HCT116 (cell line): ENCODE measurements at regions not wholly inside any gene's neighbourhood (a gene's known extent, or its start where the extent isn't known, plus 50 kb on each side); places are given as distances from the start of the nearest gene placed in this dataset.

Source experiments
- TF ChIP-seq, protein P1 (sequence below): IDR thresholded peaks from 2 replicates; pipeline ENCODE4 v1.6.1; 2012
- TF ChIP-seq, protein P2 (sequence below), 3 experiments: fragments of 200-600 bp in 1 of 3; sonication (generic) in 1 of 3; IDR thresholded peaks in 2 of 3; conservative IDR thresholded peaks in 1 of 3; 2 replicates each; pipeline ENCODE4 v1.5.1; 2012 to 2017; ENCODE audit warnings: low read depth in 2 of 3, low read length in 2 of 3, antibody characterized with exemption in 1 of 3, borderline replicate concordance in 1 of 3, control low read depth in 1 of 3, mild to moderate bottlenecking in 1 of 3, mixed read lengths in 1 of 3, mixed run types in 1 of 3, moderate library complexity in 1 of 3; ENCODE audit not compliant: insufficient read depth in 1 of 3

DNA sequence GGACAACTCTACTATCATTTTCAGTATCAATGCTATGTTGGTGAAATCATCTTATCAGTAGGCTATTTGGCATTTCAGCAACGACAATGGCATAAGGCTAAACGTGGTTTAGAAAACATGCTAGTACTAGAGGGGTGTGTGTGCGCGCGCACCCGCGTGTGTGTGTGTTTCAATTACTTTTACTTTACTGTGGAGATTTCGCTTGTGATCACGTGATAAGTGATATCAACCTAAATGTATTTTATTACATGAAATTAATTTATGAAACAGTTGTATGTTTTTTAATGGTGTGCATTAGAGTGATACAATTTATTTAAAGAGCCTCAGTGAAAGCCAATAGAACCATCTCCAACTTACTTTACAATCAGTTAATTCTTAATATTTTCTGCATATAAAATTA lies 587.9 kb upstream of the ITGA1 start:
- TF ChIP-seq, protein P1, sequence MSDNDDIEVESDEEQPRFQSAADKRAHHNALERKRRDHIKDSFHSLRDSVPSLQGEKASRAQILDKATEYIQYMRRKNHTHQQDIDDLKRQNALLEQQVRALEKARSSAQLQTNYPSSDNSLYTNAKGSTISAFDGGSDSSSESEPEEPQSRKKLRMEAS = no peak
- TF ChIP-seq, protein P2, sequence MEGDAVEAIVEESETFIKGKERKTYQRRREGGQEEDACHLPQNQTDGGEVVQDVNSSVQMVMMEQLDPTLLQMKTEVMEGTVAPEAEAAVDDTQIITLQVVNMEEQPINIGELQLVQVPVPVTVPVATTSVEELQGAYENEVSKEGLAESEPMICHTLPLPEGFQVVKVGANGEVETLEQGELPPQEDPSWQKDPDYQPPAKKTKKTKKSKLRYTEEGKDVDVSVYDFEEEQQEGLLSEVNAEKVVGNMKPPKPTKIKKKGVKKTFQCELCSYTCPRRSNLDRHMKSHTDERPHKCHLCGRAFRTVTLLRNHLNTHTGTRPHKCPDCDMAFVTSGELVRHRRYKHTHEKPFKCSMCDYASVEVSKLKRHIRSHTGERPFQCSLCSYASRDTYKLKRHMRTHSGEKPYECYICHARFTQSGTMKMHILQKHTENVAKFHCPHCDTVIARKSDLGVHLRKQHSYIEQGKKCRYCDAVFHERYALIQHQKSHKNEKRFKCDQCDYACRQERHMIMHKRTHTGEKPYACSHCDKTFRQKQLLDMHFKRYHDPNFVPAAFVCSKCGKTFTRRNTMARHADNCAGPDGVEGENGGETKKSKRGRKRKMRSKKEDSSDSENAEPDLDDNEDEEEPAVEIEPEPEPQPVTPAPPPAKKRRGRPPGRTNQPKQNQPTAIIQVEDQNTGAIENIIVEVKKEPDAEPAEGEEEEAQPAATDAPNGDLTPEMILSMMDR (IDR thresholded peaks at IDR 0.05 in 2 of 3, conservative IDR thresholded peaks at IDR 0.05 in 1 of 3; ENCODE audit: borderline replicate concordance in 1 of 3, insufficient read depth in 1 of 3, low read depth in 2 of 3, low read length in 2 of 3) = no peak
